Left lung (tissue), 4 donors: ENCODE measurements at regions not wholly inside any gene's neighbourhood (a gene's known extent, or its start where the extent isn't known, plus 50 kb on each side); places are given as distances from the start of the nearest gene placed in this dataset.

Experiments
- ATAC-seq: fragments of 200-7000 bp; cut with Tn5 transposase; one replicate; pipeline ENCODE4 v1.9.1; 2020; ENCODE audit warnings: moderate library complexity
- DNase-seq, 4 donors: peaks; one replicate each; pipeline ENCODE4 v3.0.0-alpha.2; 2013 to 2020
- H3K27ac ChIP-seq, 2 donors: fragments of 200-600 bp; sonication (generic) in 1 of 2; one replicate each; pipeline versions ENCODE4 v1.5.0 to v1.8.0; 2020 to 2021
- H3K27me3 ChIP-seq, 2 donors: fragments of 200-600 bp; sonication (generic) in 1 of 2; one replicate each; pipeline versions ENCODE4 v1.5.0 to v1.8.0; 2020 to 2021
- H3K36me3 ChIP-seq, 2 donors: fragments of 200-600 bp; sonication (generic) in 1 of 2; one replicate each; pipeline versions ENCODE4 v1.5.0 to v1.8.0; 2020 to 2021
- H3K4me1 ChIP-seq, 2 donors: fragments of 200-600 bp; one replicate each; pipeline ENCODE4 v1.8.0; 2021
- H3K4me3 ChIP-seq, 2 donors: fragments of 200-600 bp; sonication (generic) in 1 of 2; one replicate each; pipeline versions ENCODE4 v1.5.0 to v1.8.0; 2020 to 2021; ENCODE audit warnings: mild to moderate bottlenecking in 1 of 2
- H3K9me3 ChIP-seq, 2 donors: fragments of 200-600 bp; sonication (generic) in 1 of 2; one replicate each; pipeline versions ENCODE4 v1.5.0 to v1.8.0; 2020 to 2021
- CTCF ChIP-seq, 2 donors: fragments of 200-600 bp; sonication (generic) in 1 of 2; IDR thresholded peaks; one replicate each; pipeline versions ENCODE4 v1.5.0 to v1.8.0; 2021; ENCODE audit warnings: antibody characterized with exemption in 2 of 2
- intact Hi-C, 2 donors: fragments of 100-400 bp; cut with DNase I; formaldehyde crosslinking; loops; one replicate each; pipeline versions ENCODE4 v1.11.2 to v1.14.2; 2022
- donor health status: DM: no; HTN: yes; CAD: no.
- donor health status: DM: no; HTN: no; CAD: no.

GRCh38 chr16:55040366-55041086 is 109.9 kb downstream of the IRX5 start:
- Histone ChIP-seq H3K4me3 (no peak overlapping the region), H3K27me3 (peaks cover 0 to 5% of the 10 kb centered on the region in 2 donors), H3K27ac (no peak overlapping the region), H3K36me3 (no peaks in the 10 kb centered on the region), H3K9me3 (no peaks in the 10 kb centered on the region), H3K4me1 (no peaks in the 10 kb centered on the region)
- ATAC-seq: no peak
- DNase-seq: no peak
- TF ChIP-seq CTCF (IDR thresholded peaks at IDR 0.05): no peak
- intact Hi-C loops: no loop called here

GRCh38 chr16:55041540-55042234 is 111.0 kb downstream of the IRX5 start:
- no peak overlapping the region for H3K4me3 ChIP-seq
- peaks cover 0 to 5% of the 10 kb centered on the region in 2 donors for H3K27me3 ChIP-seq
- H3K27ac ChIP-seq: no peak overlapping the region
- ATAC-seq: no peak
- H3K4me1 ChIP-seq: no peaks in the 10 kb centered on the region
- H3K9me3 ChIP-seq: no peaks in the 10 kb centered on the region
- intact Hi-C loops: no loop called here
- no peak for DNase-seq
- H3K36me3 ChIP-seq: no peaks in the 10 kb centered on the region
- TF ChIP-seq CTCF (IDR thresholded peaks at IDR 0.05): no peak

GRCh38 chr16:55042556-55043432 is 112.1 kb downstream of the IRX5 start:
- H3K27me3 ChIP-seq: peaks cover 0 to 5% of the 10 kb centered on the region in 2 donors
- intact Hi-C loops: no loop called here
- ATAC-seq: no peak
- no peak overlapping the region for H3K27ac ChIP-seq
- no peaks in the 10 kb centered on the region for H3K36me3 ChIP-seq
- no peak for TF ChIP-seq CTCF (IDR thresholded peaks at IDR 0.05)
- no peak overlapping the region for H3K4me3 ChIP-seq
- no peaks in the 10 kb centered on the region for H3K9me3 ChIP-seq
- no peaks in the 10 kb centered on the region for H3K4me1 ChIP-seq
- DNase-seq: no peak

- intact Hi-C loops: no loop called here
- no peak overlapping the region for H3K4me3 ChIP-seq
- no peaks in the 10 kb centered on the region for H3K4me1 ChIP-seq
- DNase-seq (no peak), ATAC-seq (no peak)
- no peak overlapping the region for H3K27ac ChIP-seq
- peaks cover 0 to 5% of the 10 kb centered on the region in 2 donors for H3K27me3 ChIP-seq
- no peak for TF ChIP-seq CTCF (IDR thresholded peaks at IDR 0.05)
- no peaks in the 10 kb centered on the region for H3K9me3 ChIP-seq
- no peaks in the 10 kb centered on the region for H3K36me3 ChIP-seq
These were observed 112.8 kb downstream of the IRX5 start for GRCh38 chr16:55043499-55043898.
